ENCODE measurements at regions not wholly inside any gene's neighbourhood (a gene's known extent, or its start where the extent isn't known, plus 50 kb on each side); places are given as distances from the start of the nearest gene placed in this dataset.

DNA sequence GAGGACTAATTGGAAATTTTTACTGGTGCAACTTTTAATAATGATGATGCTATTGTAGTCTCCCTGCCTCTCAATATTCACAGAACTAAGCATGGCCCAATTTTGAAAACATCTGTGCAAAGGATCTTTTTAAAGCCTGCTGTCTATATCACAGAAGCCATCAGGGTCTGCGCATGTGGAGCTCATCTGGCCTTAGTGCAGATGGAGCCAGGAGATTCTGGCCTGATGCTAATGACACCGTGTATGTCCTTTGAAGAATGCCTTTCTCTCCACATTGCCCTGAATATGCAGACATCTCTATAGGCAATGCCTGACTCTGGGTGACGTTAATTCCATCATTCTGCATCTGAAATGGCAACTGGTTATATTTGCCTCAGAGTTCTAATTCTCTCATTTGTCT, 1205.9 kb downstream of the AACS start:
- TF ChIP-seq, protein P1, sequence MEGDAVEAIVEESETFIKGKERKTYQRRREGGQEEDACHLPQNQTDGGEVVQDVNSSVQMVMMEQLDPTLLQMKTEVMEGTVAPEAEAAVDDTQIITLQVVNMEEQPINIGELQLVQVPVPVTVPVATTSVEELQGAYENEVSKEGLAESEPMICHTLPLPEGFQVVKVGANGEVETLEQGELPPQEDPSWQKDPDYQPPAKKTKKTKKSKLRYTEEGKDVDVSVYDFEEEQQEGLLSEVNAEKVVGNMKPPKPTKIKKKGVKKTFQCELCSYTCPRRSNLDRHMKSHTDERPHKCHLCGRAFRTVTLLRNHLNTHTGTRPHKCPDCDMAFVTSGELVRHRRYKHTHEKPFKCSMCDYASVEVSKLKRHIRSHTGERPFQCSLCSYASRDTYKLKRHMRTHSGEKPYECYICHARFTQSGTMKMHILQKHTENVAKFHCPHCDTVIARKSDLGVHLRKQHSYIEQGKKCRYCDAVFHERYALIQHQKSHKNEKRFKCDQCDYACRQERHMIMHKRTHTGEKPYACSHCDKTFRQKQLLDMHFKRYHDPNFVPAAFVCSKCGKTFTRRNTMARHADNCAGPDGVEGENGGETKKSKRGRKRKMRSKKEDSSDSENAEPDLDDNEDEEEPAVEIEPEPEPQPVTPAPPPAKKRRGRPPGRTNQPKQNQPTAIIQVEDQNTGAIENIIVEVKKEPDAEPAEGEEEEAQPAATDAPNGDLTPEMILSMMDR (IDR thresholded peaks at IDR 0.05 in 8 of 11, conservative IDR thresholded peaks at IDR 0.05 in 3 of 11), result no peak
- TF ChIP-seq POLR2A (IDR thresholded peaks at IDR 0.05) (no peak), POLR2AphosphoS5 (IDR thresholded peaks at IDR 0.05) (no peak)
